Gastrocnemius medialis (tissue), 4 donors: ENCODE measurements at regions not wholly inside any gene's neighbourhood (a gene's known extent, or its start where the extent isn't known, plus 50 kb on each side); places are given as distances from the start of the nearest gene placed in this dataset.

ENCODE experiments used
- POLR2A ChIP-seq, 2 donors: fragments of 450-650 bp; IDR thresholded peaks; one replicate each; pipeline ENCODE4 v1.6.1; 2017; ENCODE audit warnings: antibody characterized with exemption in 2 of 2, mild to moderate bottlenecking in 2 of 2, moderate library complexity in 2 of 2
- TF ChIP-seq, protein P1 (sequence below), 5 experiments: fragments of 450-650 bp in 3 of 5; fragments of 200-600 bp in 2 of 5; sonication (generic) in 2 of 5; IDR thresholded peaks in 4 of 5; conservative IDR thresholded peaks in 1 of 5; 1 replicate in 4 of 5; 2 replicates in 1 of 5; pipeline ENCODE4 v1.5.1; 2016 to 2019; ENCODE audit warnings: antibody characterized with exemption in 5 of 5, mild to moderate bottlenecking in 3 of 5, moderate library complexity in 3 of 5

- TF ChIP-seq, protein P1, sequence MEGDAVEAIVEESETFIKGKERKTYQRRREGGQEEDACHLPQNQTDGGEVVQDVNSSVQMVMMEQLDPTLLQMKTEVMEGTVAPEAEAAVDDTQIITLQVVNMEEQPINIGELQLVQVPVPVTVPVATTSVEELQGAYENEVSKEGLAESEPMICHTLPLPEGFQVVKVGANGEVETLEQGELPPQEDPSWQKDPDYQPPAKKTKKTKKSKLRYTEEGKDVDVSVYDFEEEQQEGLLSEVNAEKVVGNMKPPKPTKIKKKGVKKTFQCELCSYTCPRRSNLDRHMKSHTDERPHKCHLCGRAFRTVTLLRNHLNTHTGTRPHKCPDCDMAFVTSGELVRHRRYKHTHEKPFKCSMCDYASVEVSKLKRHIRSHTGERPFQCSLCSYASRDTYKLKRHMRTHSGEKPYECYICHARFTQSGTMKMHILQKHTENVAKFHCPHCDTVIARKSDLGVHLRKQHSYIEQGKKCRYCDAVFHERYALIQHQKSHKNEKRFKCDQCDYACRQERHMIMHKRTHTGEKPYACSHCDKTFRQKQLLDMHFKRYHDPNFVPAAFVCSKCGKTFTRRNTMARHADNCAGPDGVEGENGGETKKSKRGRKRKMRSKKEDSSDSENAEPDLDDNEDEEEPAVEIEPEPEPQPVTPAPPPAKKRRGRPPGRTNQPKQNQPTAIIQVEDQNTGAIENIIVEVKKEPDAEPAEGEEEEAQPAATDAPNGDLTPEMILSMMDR (IDR thresholded peaks at IDR 0.05 in 4 of 5, conservative IDR thresholded peaks at IDR 0.05 in 1 of 5) = no peak
- no peak for TF ChIP-seq POLR2A (IDR thresholded peaks at IDR 0.05)
Observed at GRCh38 chr9:16029046-16029615, 476.3 kb downstream of the CCDC171 start.
